ENCODE measurements at regions not wholly inside any gene's neighbourhood (a gene's known extent, or its start where the extent isn't known, plus 50 kb on each side); places are given as distances from the start of the nearest gene placed in this dataset.

- Histone ChIP-seq H3K4me2 (ENCODE audit: low read length) (no peak overlapping the region), H3K36me3 (ENCODE audit: low read depth, low read length) (no peaks in the 10 kb centered on the region), H3K27ac (ENCODE audit: low read length) (no peak overlapping the region), H3F3A (ENCODE audit: low read length, unreplicated experiment) (no peaks in the 10 kb centered on the region), H3K4me3 (ENCODE audit: low read length) (no peak overlapping the region), H3K79me2 (ENCODE audit: low read length) (no peaks in the 10 kb centered on the region), H3K27me3 (ENCODE audit: low read length) (no peaks in the 10 kb centered on the region), H2AFZ (ENCODE audit: low read length) (no peak overlapping the region), H3K9me3 (ENCODE audit: low read length) (no peaks in the 10 kb centered on the region), H3K9ac (ENCODE audit: low read length) (no peak overlapping the region), H3K9me2 (replicated peaks; ENCODE audit: low read length) (no peaks in the 10 kb centered on the region), H3K4me1 (ENCODE audit: insufficient read depth, low read length) (no peaks in the 10 kb centered on the region), H4K20me1 (ENCODE audit: low read length) (no peaks in the 10 kb centered on the region)
- intact Hi-C loops (cut with micrococcal nuclease): no loop called here
- ChIA-PET POLR2A (ENCODE audit: unreplicated experiment) (no interaction called here), CTCF (no interaction called here)
- no TSS peak for BruUV-seq (replicated peaks)
- ATAC-seq (no peak), DNase-seq (no peak)
- no peak for TF ChIP-seq CTCF (conservative IDR thresholded peaks at IDR 0.05; ENCODE audit: low read depth, low read length)
- no peak for TF ChIP-seq EZH2phosphoT487 (IDR thresholded peaks at IDR 0.05; ENCODE audit: borderline replicate concordance, low read length)
- TF ChIP-seq EZH2 (IDR thresholded peaks at IDR 0.05; ENCODE audit: low read length, unreplicated experiment): no peak
Measured at GRCh38 chr2:195606179-195606578, 50.8 kb upstream of the SLC39A10 start.

- Histone ChIP-seq H3K9me2 (replicated peaks; ENCODE audit: low read length) (no peaks in the 10 kb centered on the region), H3K79me2 (ENCODE audit: low read length) (no peaks in the 10 kb centered on the region), H3K36me3 (ENCODE audit: low read depth, low read length) (no peaks in the 10 kb centered on the region), H3K4me3 (ENCODE audit: low read length) (no peak overlapping the region), H3K4me2 (ENCODE audit: low read length) (no peak overlapping the region), H3K4me1 (ENCODE audit: insufficient read depth, low read length) (no peaks in the 10 kb centered on the region), H3K9ac (ENCODE audit: low read length) (no peak overlapping the region), H3F3A (ENCODE audit: low read length, unreplicated experiment) (no peaks in the 10 kb centered on the region), H3K9me3 (ENCODE audit: low read length) (no peaks in the 10 kb centered on the region), H4K20me1 (ENCODE audit: low read length) (no peaks in the 10 kb centered on the region), H2AFZ (ENCODE audit: low read length) (no peak overlapping the region), H3K27me3 (ENCODE audit: low read length) (no peaks in the 10 kb centered on the region), H3K27ac (ENCODE audit: low read length) (no peak overlapping the region)
- ChIA-PET POLR2A (ENCODE audit: unreplicated experiment) (no interaction called here), CTCF (no interaction called here)
- BruUV-seq (replicated peaks): no TSS peak
- ATAC-seq: no peak
- intact Hi-C loops (cut with micrococcal nuclease): no loop called here
- DNase-seq: no peak
- TF ChIP-seq CTCF (conservative IDR thresholded peaks at IDR 0.05; ENCODE audit: low read depth, low read length) (no peak), EZH2phosphoT487 (IDR thresholded peaks at IDR 0.05; ENCODE audit: borderline replicate concordance, low read length) (no peak), EZH2 (IDR thresholded peaks at IDR 0.05; ENCODE audit: low read length, unreplicated experiment) (no peak)
Measured at GRCh38 chr2:195604706-195605105, 52.3 kb upstream of the SLC39A10 start.

GRCh38 chr2:195603998-195604397 lies 53.0 kb upstream of the SLC39A10 start:
- DNase-seq (no peak), ATAC-seq (no peak)
- intact Hi-C loops (cut with micrococcal nuclease): no loop called here
- Histone ChIP-seq H3F3A (ENCODE audit: low read length, unreplicated experiment) (no peaks in the 10 kb centered on the region), H3K79me2 (ENCODE audit: low read length) (no peaks in the 10 kb centered on the region), H3K36me3 (ENCODE audit: low read depth, low read length) (no peaks in the 10 kb centered on the region), H2AFZ (ENCODE audit: low read length) (no peak overlapping the region), H3K4me1 (ENCODE audit: insufficient read depth, low read length) (no peaks in the 10 kb centered on the region), H3K27me3 (ENCODE audit: low read length) (no peaks in the 10 kb centered on the region), H3K9me3 (ENCODE audit: low read length) (no peaks in the 10 kb centered on the region), H3K4me3 (ENCODE audit: low read length) (no peak overlapping the region), H3K9me2 (replicated peaks; ENCODE audit: low read length) (no peaks in the 10 kb centered on the region), H3K9ac (ENCODE audit: low read length) (no peak overlapping the region), H3K27ac (ENCODE audit: low read length) (no peak overlapping the region), H3K4me2 (ENCODE audit: low read length) (no peak overlapping the region), H4K20me1 (ENCODE audit: low read length) (no peaks in the 10 kb centered on the region)
- CTCF ChIA-PET: no interaction called here
- TF ChIP-seq EZH2phosphoT487 (IDR thresholded peaks at IDR 0.05; ENCODE audit: borderline replicate concordance, low read length) (no peak), EZH2 (IDR thresholded peaks at IDR 0.05; ENCODE audit: low read length, unreplicated experiment) (no peak), CTCF (conservative IDR thresholded peaks at IDR 0.05; ENCODE audit: low read depth, low read length) (no peak)
- POLR2A ChIA-PET (ENCODE audit: unreplicated experiment): no interaction called here
- BruUV-seq (replicated peaks): no TSS peak
